Fibroblast of mammary gland (primary cell): ENCODE measurements at regions not wholly inside any gene's neighbourhood (a gene's known extent, or its start where the extent isn't known, plus 50 kb on each side); places are given as distances from the start of the nearest gene placed in this dataset.

Source experiments
- DNase-seq: peaks from one replicate; pipeline ENCODE4 v3.0.0-alpha.2; 2010; ENCODE audit warnings: low read depth
- H3K4me3 ChIP-seq: 2 replicates; pipeline ENCODE4 v1.5.1; 2011; ENCODE audit warnings: low read depth, mild to moderate bottlenecking, low read length, moderate library complexity; ENCODE audit not compliant: control insufficient read depth
- TF ChIP-seq, protein P1 (sequence below): conservative IDR thresholded peaks from 2 replicates; pipeline ENCODE4 v1.5.1; 2011; ENCODE audit warnings: low read depth, low read length, inconsistent platforms; ENCODE audit not compliant: control insufficient read depth, insufficient read depth

GRCh38 chr2:3099145-3099859, 278.3 kb downstream of the EIPR1 start:
- H3K4me3 ChIP-seq: no peak overlapping the region
- DNase-seq: no peak
- TF ChIP-seq, protein P1, sequence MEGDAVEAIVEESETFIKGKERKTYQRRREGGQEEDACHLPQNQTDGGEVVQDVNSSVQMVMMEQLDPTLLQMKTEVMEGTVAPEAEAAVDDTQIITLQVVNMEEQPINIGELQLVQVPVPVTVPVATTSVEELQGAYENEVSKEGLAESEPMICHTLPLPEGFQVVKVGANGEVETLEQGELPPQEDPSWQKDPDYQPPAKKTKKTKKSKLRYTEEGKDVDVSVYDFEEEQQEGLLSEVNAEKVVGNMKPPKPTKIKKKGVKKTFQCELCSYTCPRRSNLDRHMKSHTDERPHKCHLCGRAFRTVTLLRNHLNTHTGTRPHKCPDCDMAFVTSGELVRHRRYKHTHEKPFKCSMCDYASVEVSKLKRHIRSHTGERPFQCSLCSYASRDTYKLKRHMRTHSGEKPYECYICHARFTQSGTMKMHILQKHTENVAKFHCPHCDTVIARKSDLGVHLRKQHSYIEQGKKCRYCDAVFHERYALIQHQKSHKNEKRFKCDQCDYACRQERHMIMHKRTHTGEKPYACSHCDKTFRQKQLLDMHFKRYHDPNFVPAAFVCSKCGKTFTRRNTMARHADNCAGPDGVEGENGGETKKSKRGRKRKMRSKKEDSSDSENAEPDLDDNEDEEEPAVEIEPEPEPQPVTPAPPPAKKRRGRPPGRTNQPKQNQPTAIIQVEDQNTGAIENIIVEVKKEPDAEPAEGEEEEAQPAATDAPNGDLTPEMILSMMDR: no peak

- TF ChIP-seq, protein P1: no peak
- H3K4me3 ChIP-seq: no peak overlapping the region
- DNase-seq: no peak
Measured at GRCh38 chr2:3098231-3098630, 279.4 kb downstream of the EIPR1 start.

- H3K4me3 ChIP-seq: no peak overlapping the region
- DNase-seq: no peak
- TF ChIP-seq, protein P1: no peak
Measured at GRCh38 chr2:3097804-3098203, 279.8 kb downstream of the EIPR1 start.

DNA sequence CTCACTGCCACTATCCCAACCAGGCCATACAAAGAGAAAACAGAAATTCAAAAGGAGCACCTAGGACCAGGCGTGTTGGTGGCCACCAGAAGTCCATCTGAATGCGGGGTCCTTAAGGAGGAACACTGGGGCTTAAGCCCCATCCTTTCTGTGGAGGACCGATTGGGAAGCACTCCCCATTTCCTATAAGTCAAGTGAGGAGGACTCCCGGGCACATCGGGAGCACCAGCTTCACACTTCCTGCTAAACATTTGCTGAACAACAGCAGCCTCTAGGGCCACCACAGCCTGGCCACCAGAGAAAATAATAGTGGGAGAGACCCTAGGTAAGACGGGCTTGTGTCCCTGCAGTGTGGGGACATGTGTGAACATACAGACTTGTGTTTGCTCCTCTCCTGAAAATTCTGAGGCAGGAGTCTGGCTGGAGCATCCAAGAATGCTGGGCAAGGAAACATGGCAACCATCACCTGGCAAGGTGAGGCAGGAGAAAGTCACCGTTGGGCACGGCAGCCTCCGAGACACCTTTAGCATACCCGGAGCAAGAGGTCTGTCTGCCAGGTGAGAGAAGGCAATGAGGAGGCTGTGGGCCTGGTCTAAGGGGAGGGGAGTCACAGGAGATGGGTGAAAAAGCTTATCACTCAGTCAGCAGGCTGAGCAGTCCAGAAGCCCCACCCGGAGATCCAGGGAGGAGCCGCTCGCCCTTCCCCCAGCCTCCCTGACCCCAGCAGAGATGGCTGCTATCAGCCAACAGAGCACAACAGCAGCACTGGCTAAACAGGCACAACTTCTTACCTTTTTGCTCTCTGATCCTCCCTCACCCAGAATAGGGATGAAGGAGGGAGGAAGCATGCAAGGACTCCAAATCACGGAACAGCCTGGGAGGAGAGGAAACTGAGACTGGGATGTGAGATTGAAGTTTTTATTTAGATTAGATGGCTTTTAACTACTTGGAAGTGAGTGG, 282.3 kb downstream of the EIPR1 start:
- DNase-seq: no peak
- TF ChIP-seq, protein P1: no peak
- no peak overlapping the region for H3K4me3 ChIP-seq

GRCh38 chr2:3094318-3094717, 283.3 kb downstream of the EIPR1 start:
- no peak overlapping the region for H3K4me3 ChIP-seq
- TF ChIP-seq, protein P1: no peak
- no peak for DNase-seq

GRCh38 chr2:3091696-3092095, 285.9 kb downstream of the EIPR1 start:
- TF ChIP-seq, protein P1: no peak
- no peak for DNase-seq

More at GRCh38 chr2:3091696-3092095, 285.9 kb downstream of the EIPR1 start:
- no peak overlapping the region for H3K4me3 ChIP-seq
